ENCODE measurements at regions not wholly inside any gene's neighbourhood (a gene's known extent, or its start where the extent isn't known, plus 50 kb on each side); places are given as distances from the start of the nearest gene placed in this dataset.

- no peak for DNase-seq (ENCODE audit: low read depth, low spot score)
- no peak overlapping the region for H3K4me3 ChIP-seq (ENCODE audit: low read depth, low read length)
- TF ChIP-seq, protein P1, sequence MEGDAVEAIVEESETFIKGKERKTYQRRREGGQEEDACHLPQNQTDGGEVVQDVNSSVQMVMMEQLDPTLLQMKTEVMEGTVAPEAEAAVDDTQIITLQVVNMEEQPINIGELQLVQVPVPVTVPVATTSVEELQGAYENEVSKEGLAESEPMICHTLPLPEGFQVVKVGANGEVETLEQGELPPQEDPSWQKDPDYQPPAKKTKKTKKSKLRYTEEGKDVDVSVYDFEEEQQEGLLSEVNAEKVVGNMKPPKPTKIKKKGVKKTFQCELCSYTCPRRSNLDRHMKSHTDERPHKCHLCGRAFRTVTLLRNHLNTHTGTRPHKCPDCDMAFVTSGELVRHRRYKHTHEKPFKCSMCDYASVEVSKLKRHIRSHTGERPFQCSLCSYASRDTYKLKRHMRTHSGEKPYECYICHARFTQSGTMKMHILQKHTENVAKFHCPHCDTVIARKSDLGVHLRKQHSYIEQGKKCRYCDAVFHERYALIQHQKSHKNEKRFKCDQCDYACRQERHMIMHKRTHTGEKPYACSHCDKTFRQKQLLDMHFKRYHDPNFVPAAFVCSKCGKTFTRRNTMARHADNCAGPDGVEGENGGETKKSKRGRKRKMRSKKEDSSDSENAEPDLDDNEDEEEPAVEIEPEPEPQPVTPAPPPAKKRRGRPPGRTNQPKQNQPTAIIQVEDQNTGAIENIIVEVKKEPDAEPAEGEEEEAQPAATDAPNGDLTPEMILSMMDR (IDR thresholded peaks at IDR 0.05; ENCODE audit: low read depth, low read length): no peak
- in situ Hi-C loops (cut with HindIII; ENCODE audit: low sequenced_read_pairs): no loop called here
Measured at GRCh38 chr15:87355946-87356345, 900.6 kb downstream of the NTRK3 start.

GRCh38 chr15:87354661-87355410 is 901.7 kb downstream of the NTRK3 start:
- no peak overlapping the region for H3K4me3 ChIP-seq (ENCODE audit: low read depth, low read length)
- DNase-seq (ENCODE audit: low read depth, low spot score): peak; percentile 69
- TF ChIP-seq, protein P1 (IDR thresholded peaks at IDR 0.05; ENCODE audit: low read depth, low read length): no peak
- in situ Hi-C loops (cut with HindIII; ENCODE audit: low sequenced_read_pairs): no loop called here

DNA sequence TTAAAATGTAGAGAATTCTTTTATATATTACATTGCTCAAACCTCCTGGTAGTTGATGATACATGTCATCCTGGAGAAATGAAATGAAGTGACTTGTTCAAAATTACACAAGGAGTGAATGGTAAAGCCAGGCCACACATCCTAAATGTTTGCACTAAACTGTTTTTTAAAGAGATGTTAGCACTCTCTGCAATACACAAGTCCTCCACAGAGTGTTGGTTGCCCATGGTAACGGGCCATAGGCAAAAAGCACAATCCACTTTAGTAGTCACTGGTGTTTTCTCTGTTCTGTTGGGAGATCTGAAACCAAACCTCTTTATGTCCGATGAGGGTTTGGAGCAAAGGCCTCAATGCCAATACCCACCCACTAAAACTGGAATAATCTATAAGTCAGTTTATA is 907.4 kb downstream of the NTRK3 start:
- H3K4me3 ChIP-seq (ENCODE audit: low read depth, low read length): no peak overlapping the region
- in situ Hi-C loops (cut with HindIII; ENCODE audit: low sequenced_read_pairs): no loop called here
- TF ChIP-seq, protein P1 (IDR thresholded peaks at IDR 0.05; ENCODE audit: low read depth, low read length): no peak
- DNase-seq (ENCODE audit: low read depth, low spot score): no peak

GRCh38 chr15:87348746-87349145 is 907.8 kb downstream of the NTRK3 start:
- H3K4me3 ChIP-seq (ENCODE audit: low read depth, low read length): no peak overlapping the region
- in situ Hi-C loops (cut with HindIII; ENCODE audit: low sequenced_read_pairs): no loop called here
- TF ChIP-seq, protein P1 (IDR thresholded peaks at IDR 0.05; ENCODE audit: low read depth, low read length): no peak
- DNase-seq (ENCODE audit: low read depth, low spot score): no peak

DNA sequence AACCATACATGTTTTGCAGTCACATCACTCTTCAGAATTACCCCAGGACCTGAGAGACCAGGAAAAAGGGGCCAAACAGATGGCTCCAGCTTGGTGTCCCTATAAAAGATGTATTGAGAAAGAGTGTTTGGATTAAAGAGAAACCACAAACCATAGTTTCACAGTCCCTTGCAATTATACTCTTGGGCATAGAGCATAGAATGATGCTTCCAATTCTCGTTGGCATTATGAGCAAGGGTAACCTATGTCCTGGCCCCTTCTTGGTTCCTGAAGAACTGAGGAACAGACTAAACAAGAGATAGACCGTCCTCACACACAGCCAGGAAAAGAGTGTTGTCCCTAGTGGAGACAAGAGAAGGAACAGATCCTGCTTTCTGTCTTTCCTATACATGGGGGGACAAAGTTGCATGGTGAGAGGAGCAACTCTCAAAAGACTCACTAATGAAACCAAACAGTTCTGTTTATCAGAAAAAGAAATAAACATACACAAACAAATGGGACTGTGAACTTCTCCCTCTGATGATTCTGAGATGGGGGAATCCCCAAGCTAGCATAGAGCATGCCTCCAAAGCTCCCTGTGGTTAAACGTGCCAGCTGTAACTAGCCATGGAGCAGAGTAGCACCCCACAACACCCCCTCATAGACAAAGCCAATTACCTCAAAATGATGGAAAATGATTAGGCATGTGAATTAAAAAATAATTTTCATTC is 908.6 kb downstream of the NTRK3 start:
- H3K4me3 ChIP-seq (ENCODE audit: low read depth, low read length): no peak overlapping the region
- in situ Hi-C loops (cut with HindIII; ENCODE audit: low sequenced_read_pairs): no loop called here
- TF ChIP-seq, protein P1 (IDR thresholded peaks at IDR 0.05; ENCODE audit: low read depth, low read length): no peak
- DNase-seq (ENCODE audit: low read depth, low spot score): no peak

GRCh38 chr15:87345961-87346360 is 910.6 kb downstream of the NTRK3 start:
- TF ChIP-seq, protein P1 (IDR thresholded peaks at IDR 0.05; ENCODE audit: low read depth, low read length): no peak
- in situ Hi-C loops (cut with HindIII; ENCODE audit: low sequenced_read_pairs): no loop called here
- H3K4me3 ChIP-seq (ENCODE audit: low read depth, low read length): no peak overlapping the region
- no peak for DNase-seq (ENCODE audit: low read depth, low spot score)

Data from astrocyte of the spinal cord (primary cell).